ENCODE measurements at regions not wholly inside any gene's neighbourhood (a gene's known extent, or its start where the extent isn't known, plus 50 kb on each side); places are given as distances from the start of the nearest gene placed in this dataset.
"Not testable (repeated sequence)": the region's sequence is repeated elsewhere in the genome, so short reads cannot be mapped to it uniquely, and the experiment has no call there.

GRCh38 chr3:80618295-80619256 is 850.8 kb upstream of the ROBO1 start:
- Histone ChIP-seq H3K27me3 (ENCODE audit: control insufficient read depth in 4 of 4, insufficient read depth in 4 of 4, low read length in 3 of 4) (no peaks in the 10 kb centered on the region), H3K36me3 (ENCODE audit: control insufficient read depth in 4 of 4, insufficient read depth in 3 of 4, low read depth in 1 of 4, low read length in 3 of 4) (no peaks in the 10 kb centered on the region), H3K27ac (ENCODE audit: low read depth in 1 of 2, low read length in 2 of 2) (no peak overlapping the region), H3K4me1 (ENCODE audit: control insufficient read depth in 4 of 4, insufficient read depth in 4 of 4, low read length in 3 of 4) (no peaks in the 10 kb centered on the region), H3K9me3 (ENCODE audit: control insufficient read depth in 4 of 4, low read length in 3 of 4) (no peaks in the 10 kb centered on the region), H3K9ac (ENCODE audit: low read depth in 1 of 2, low read length in 2 of 2) (no peak overlapping the region), H3K4me3 (ENCODE audit: low read depth in 1 of 3, low read length in 3 of 3) (no peak overlapping the region)
- TF ChIP-seq SP1 (IDR thresholded peaks at IDR 0.05), result no peak
- TF ChIP-seq HNF4A (conservative IDR thresholded peaks at IDR 0.05), result no peak
- TF ChIP-seq EGR1 (IDR thresholded peaks at IDR 0.05; ENCODE audit: low read depth in 2 of 2), result no peak
- DNase-seq (ENCODE audit: low spot score), result no peak
- WGBS, result 50% methylated on average over 8 of the region's 8 CpGs

GRCh38 chr3:80612366-80612765 is 844.6 kb upstream of the ROBO1 start:
- DNase-seq (ENCODE audit: low spot score), result no peak
- H3K27ac ChIP-seq (ENCODE audit: low read depth in 1 of 2, low read length in 2 of 2), result no peak overlapping the region
- 37% methylated on average over 2 of the region's 2 CpGs for WGBS
- no peak overlapping the region for H3K4me3 ChIP-seq (ENCODE audit: low read depth in 1 of 3, low read length in 3 of 3)
- no peak overlapping the region for H3K9ac ChIP-seq (ENCODE audit: low read depth in 1 of 2, low read length in 2 of 2)
- no peaks in the 10 kb centered on the region for H3K9me3 ChIP-seq (ENCODE audit: control insufficient read depth in 4 of 4, low read length in 3 of 4)
- no peak for TF ChIP-seq EGR1 (IDR thresholded peaks at IDR 0.05; ENCODE audit: low read depth in 2 of 2)
- TF ChIP-seq TAF1 (conservative IDR thresholded peaks at IDR 0.05), result no peak
- no peak for TF ChIP-seq HNF4A (conservative IDR thresholded peaks at IDR 0.05)
- TF ChIP-seq NR2F2 (IDR thresholded peaks at IDR 0.05), result no peak
- TF ChIP-seq, protein P1, sequence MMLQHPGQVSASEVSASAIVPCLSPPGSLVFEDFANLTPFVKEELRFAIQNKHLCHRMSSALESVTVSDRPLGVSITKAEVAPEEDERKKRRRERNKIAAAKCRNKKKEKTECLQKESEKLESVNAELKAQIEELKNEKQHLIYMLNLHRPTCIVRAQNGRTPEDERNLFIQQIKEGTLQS (IDR thresholded peaks at IDR 0.05), result no peak
- no peak for TF ChIP-seq JUND (IDR thresholded peaks at IDR 0.05)
- TF ChIP-seq FOXA1 (IDR thresholded peaks at IDR 0.05), result no peak
- no peak for TF ChIP-seq SP1 (IDR thresholded peaks at IDR 0.05)
- TF ChIP-seq, protein P2, sequence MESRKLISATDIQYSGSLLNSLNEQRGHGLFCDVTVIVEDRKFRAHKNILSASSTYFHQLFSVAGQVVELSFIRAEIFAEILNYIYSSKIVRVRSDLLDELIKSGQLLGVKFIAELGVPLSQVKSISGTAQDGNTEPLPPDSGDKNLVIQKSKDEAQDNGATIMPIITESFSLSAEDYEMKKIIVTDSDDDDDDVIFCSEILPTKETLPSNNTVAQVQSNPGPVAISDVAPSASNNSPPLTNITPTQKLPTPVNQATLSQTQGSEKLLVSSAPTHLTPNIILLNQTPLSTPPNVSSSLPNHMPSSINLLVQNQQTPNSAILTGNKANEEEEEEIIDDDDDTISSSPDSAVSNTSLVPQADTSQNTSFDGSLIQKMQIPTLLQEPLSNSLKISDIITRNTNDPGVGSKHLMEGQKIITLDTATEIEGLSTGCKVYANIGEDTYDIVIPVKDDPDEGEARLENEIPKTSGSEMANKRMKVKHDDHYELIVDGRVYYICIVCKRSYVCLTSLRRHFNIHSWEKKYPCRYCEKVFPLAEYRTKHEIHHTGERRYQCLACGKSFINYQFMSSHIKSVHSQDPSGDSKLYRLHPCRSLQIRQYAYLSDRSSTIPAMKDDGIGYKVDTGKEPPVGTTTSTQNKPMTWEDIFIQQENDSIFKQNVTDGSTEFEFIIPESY (IDR thresholded peaks at IDR 0.05), result no peak
- no peak for TF ChIP-seq YY1 (IDR thresholded peaks at IDR 0.05)
- TF ChIP-seq, protein P3, sequence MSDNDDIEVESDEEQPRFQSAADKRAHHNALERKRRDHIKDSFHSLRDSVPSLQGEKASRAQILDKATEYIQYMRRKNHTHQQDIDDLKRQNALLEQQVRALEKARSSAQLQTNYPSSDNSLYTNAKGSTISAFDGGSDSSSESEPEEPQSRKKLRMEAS (IDR thresholded peaks at IDR 0.05), result no peak
- TF ChIP-seq, protein P4, sequence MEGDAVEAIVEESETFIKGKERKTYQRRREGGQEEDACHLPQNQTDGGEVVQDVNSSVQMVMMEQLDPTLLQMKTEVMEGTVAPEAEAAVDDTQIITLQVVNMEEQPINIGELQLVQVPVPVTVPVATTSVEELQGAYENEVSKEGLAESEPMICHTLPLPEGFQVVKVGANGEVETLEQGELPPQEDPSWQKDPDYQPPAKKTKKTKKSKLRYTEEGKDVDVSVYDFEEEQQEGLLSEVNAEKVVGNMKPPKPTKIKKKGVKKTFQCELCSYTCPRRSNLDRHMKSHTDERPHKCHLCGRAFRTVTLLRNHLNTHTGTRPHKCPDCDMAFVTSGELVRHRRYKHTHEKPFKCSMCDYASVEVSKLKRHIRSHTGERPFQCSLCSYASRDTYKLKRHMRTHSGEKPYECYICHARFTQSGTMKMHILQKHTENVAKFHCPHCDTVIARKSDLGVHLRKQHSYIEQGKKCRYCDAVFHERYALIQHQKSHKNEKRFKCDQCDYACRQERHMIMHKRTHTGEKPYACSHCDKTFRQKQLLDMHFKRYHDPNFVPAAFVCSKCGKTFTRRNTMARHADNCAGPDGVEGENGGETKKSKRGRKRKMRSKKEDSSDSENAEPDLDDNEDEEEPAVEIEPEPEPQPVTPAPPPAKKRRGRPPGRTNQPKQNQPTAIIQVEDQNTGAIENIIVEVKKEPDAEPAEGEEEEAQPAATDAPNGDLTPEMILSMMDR (IDR thresholded peaks at IDR 0.05; ENCODE audit: low read depth, low read length, missing input control), result no peak
- TF ChIP-seq RAD21 (IDR thresholded peaks at IDR 0.05), result no peak
- TF ChIP-seq, protein P5, sequence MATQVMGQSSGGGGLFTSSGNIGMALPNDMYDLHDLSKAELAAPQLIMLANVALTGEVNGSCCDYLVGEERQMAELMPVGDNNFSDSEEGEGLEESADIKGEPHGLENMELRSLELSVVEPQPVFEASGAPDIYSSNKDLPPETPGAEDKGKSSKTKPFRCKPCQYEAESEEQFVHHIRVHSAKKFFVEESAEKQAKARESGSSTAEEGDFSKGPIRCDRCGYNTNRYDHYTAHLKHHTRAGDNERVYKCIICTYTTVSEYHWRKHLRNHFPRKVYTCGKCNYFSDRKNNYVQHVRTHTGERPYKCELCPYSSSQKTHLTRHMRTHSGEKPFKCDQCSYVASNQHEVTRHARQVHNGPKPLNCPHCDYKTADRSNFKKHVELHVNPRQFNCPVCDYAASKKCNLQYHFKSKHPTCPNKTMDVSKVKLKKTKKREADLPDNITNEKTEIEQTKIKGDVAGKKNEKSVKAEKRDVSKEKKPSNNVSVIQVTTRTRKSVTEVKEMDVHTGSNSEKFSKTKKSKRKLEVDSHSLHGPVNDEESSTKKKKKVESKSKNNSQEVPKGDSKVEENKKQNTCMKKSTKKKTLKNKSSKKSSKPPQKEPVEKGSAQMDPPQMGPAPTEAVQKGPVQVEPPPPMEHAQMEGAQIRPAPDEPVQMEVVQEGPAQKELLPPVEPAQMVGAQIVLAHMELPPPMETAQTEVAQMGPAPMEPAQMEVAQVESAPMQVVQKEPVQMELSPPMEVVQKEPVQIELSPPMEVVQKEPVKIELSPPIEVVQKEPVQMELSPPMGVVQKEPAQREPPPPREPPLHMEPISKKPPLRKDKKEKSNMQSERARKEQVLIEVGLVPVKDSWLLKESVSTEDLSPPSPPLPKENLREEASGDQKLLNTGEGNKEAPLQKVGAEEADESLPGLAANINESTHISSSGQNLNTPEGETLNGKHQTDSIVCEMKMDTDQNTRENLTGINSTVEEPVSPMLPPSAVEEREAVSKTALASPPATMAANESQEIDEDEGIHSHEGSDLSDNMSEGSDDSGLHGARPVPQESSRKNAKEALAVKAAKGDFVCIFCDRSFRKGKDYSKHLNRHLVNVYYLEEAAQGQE (IDR thresholded peaks at IDR 0.05), result no peak
- no peak for TF ChIP-seq GABPA (IDR thresholded peaks at IDR 0.05 in 1 of 2, conservative IDR thresholded peaks at IDR 0.05 in 1 of 2)
- no peak for TF ChIP-seq FOXA2 (IDR thresholded peaks at IDR 0.05)
- TF ChIP-seq RXRA (IDR thresholded peaks at IDR 0.05), result no peak
- H3K4me1 ChIP-seq (ENCODE audit: control insufficient read depth in 4 of 4, insufficient read depth in 4 of 4, low read length in 3 of 4), result no peaks in the 10 kb centered on the region
- no peaks in the 10 kb centered on the region for H3K36me3 ChIP-seq (ENCODE audit: control insufficient read depth in 4 of 4, insufficient read depth in 3 of 4, low read depth in 1 of 4, low read length in 3 of 4)
- no peaks in the 10 kb centered on the region for H3K27me3 ChIP-seq (ENCODE audit: control insufficient read depth in 4 of 4, insufficient read depth in 4 of 4, low read length in 3 of 4)

GRCh38 chr3:80608072-80608471 is 840.3 kb upstream of the ROBO1 start:
- H3K27ac ChIP-seq (ENCODE audit: low read depth in 1 of 2, low read length in 2 of 2); DNase-seq (ENCODE audit: low spot score); H3K36me3 ChIP-seq (ENCODE audit: control insufficient read depth in 4 of 4, insufficient read depth in 3 of 4, low read depth in 1 of 4, low read length in 3 of 4); H3K9me3 ChIP-seq (ENCODE audit: control insufficient read depth in 4 of 4, low read length in 3 of 4); H3K9ac ChIP-seq (ENCODE audit: low read depth in 1 of 2, low read length in 2 of 2); H3K27me3 ChIP-seq (ENCODE audit: control insufficient read depth in 4 of 4, insufficient read depth in 4 of 4, low read length in 3 of 4); H3K4me3 ChIP-seq (ENCODE audit: low read depth in 1 of 3, low read length in 3 of 3); H3K4me1 ChIP-seq (ENCODE audit: control insufficient read depth in 4 of 4, insufficient read depth in 4 of 4, low read length in 3 of 4): not testable (repeated sequence)
- 85% methylated on average over 3 of the region's 3 CpGs for WGBS
